A549 (cell line): ENCODE measurements at regions not wholly inside any gene's neighbourhood (a gene's known extent, or its start where the extent isn't known, plus 50 kb on each side); places are given as distances from the start of the nearest gene placed in this dataset.

ENCODE experiments used
- ATAC-seq, 2 experiments: fragments of 200-7000 bp in 1 of 2; fragments of >200 bp in 1 of 2; cut with Nextera tagmentation in 1 of 2; cut with Tn5 transposase in 1 of 2; 3 replicates each; pipeline versions ENCODE4 v1.8.0 to v1.9.1; 2018 to 2020; ENCODE audit warnings: mild to moderate bottlenecking in 1 of 2, moderate library complexity in 1 of 2
- CTCF ChIA-PET: fragments of 300-600 bp; sonication (Branson Sonifier 250); formaldehyde crosslinking; extraction: SDS; loops from one replicate; lab custom pipeline; 2021; ENCODE audit warnings: antibody characterized with exemption, inconsistent platforms; lab: Yijun Ruan, JAX
- POLR2A ChIA-PET: fragments of 350-600 bp; formaldehyde crosslinking; extraction: SDS; loops from one replicate; lab custom pipeline; 2021; ENCODE audit warnings: antibody characterized with exemption, inconsistent platforms; lab: Yijun Ruan, JAX
- DNase-seq, 2 experiments: peaks; one replicate each; pipeline versions ENCODE4 v3.0.0 to v3.0.0-alpha.2; 2011 to 2016; ENCODE audit warnings: low read depth in 1 of 2, low spot score in 1 of 2
- FAIRE-seq: peaks from 2 replicates; lab custom pipeline; 2011; peaks lifted over from hg19 to GRCh38; lab: Jason Lieb, UNC
- H3K27ac ChIP-seq, 2 experiments: fragments of >200 bp; sonication (Bioruptor Twin); formaldehyde crosslinking; 3 replicates each; pipeline ENCODE4 v1.5.1; 2016 to 2017
- H3K4me1 ChIP-seq: fragments of >200 bp; sonication (Bioruptor Twin); formaldehyde crosslinking; 3 replicates; pipeline ENCODE4 v1.6.1; 2016
- H3K4me2 ChIP-seq: fragments of >200 bp; sonication (Bioruptor Twin); formaldehyde crosslinking; 3 replicates; pipeline ENCODE4 v1.6.1; 2016
- H3K4me3 ChIP-seq: fragments of >200 bp; sonication (Bioruptor Twin); formaldehyde crosslinking; 3 replicates; pipeline ENCODE4 v1.5.1; 2016
- H3K9me3 ChIP-seq: fragments of >200 bp; sonication (Bioruptor Twin); formaldehyde crosslinking; 3 replicates; pipeline ENCODE4 v1.6.1; 2016
- BCL3 ChIP-seq: fragments of >200 bp; sonication (Bioruptor Twin); formaldehyde crosslinking; IDR thresholded peaks from 3 replicates; pipeline ENCODE4 v1.6.1; 2016
- CBX2 ChIP-seq: fragments of 200-600 bp; sonication (generic); IDR thresholded peaks from 2 replicates; pipeline ENCODE4 v1.6.1; 2016; ENCODE audit warnings: low read depth, mild to moderate bottlenecking, borderline replicate concordance
- CEBPB ChIP-seq, 2 experiments: fragments of >200 bp in 1 of 2; sonication (Bioruptor Twin) in 1 of 2; formaldehyde crosslinking in 1 of 2; IDR thresholded peaks; 2 replicates each; pipeline ENCODE4 v1.6.1; 2012 to 2016
- E2F6 ChIP-seq: IDR thresholded peaks from 2 replicates; pipeline ENCODE4 v1.6.1; 2012; ENCODE audit warnings: low read depth, borderline replicate concordance
- EHMT2 ChIP-seq: fragments of 200-600 bp; sonication (generic); IDR thresholded peaks from 2 replicates; pipeline ENCODE4 v1.6.1; 2016; ENCODE audit warnings: antibody characterized with exemption, low read depth, mild to moderate bottlenecking, moderate library complexity
- ELK1 ChIP-seq: fragments of 150-350 bp; IDR thresholded peaks from 2 replicates; pipeline ENCODE4 v1.6.1; 2014; ENCODE audit warnings: low read depth, mild to moderate bottlenecking, low read length
- ESRRA ChIP-seq: fragments of 150-350 bp; IDR thresholded peaks from 2 replicates; pipeline ENCODE4 v1.6.1; 2014; ENCODE audit warnings: mild to moderate bottlenecking, low read length, borderline replicate concordance
- FOSB ChIP-seq: fragments of 250-450 bp; sonication (Bioruptor Pico); IDR thresholded peaks from 2 replicates; pipeline ENCODE4 v1.5.0; 2020; ENCODE audit warnings: mild to moderate bottlenecking, moderate library complexity
- FOXS1 ChIP-seq: fragments of 250-450 bp; sonication (Bioruptor Pico); IDR thresholded peaks from 2 replicates; pipeline ENCODE4 v1.5.0; 2020; ENCODE audit warnings: mild to moderate bottlenecking, moderate library complexity
- HDAC2 ChIP-seq: fragments of 200-600 bp; sonication (generic); IDR thresholded peaks from 2 replicates; pipeline ENCODE4 v1.6.1; 2016
- HOXA7 ChIP-seq: fragments of 250-450 bp; sonication (Bioruptor Pico); IDR thresholded peaks from 2 replicates; pipeline ENCODE4 v1.5.0; 2020; ENCODE audit warnings: mild to moderate bottlenecking, moderate library complexity
- HOXB13 ChIP-seq: fragments of 250-450 bp; sonication (Bioruptor Pico); IDR thresholded peaks from 2 replicates; pipeline ENCODE4 v1.5.0; 2020; ENCODE audit warnings: low read depth, mild to moderate bottlenecking, moderate library complexity
- HOXB5 ChIP-seq: fragments of 250-450 bp; sonication (Bioruptor Pico); IDR thresholded peaks from 2 replicates; pipeline ENCODE4 v1.5.0; 2020; ENCODE audit warnings: mild to moderate bottlenecking, moderate library complexity
- JUNB ChIP-seq: fragments of >200 bp; sonication (Bioruptor Twin); formaldehyde crosslinking; IDR thresholded peaks from 2 replicates; pipeline ENCODE4 v1.6.1; 2016
- NPAS2 ChIP-seq: fragments of 250-450 bp; sonication (Bioruptor Pico); IDR thresholded peaks from 2 replicates; pipeline ENCODE4 v1.8.0; 2022; ENCODE audit warnings: mild to moderate bottlenecking, moderate library complexity, borderline replicate concordance
- NR3C1 ChIP-seq: fragments of >200 bp; sonication (Bioruptor Twin); formaldehyde crosslinking; IDR thresholded peaks from 3 replicates; pipeline ENCODE4 v1.6.1; 2017
- PBX3 ChIP-seq: IDR thresholded peaks from 2 replicates; pipeline ENCODE4 v1.6.1; 2012
- POLR2A ChIP-seq: IDR thresholded peaks from 2 replicates; pipeline ENCODE4 v1.6.1; 2012; ENCODE audit warnings: mild to moderate bottlenecking, low read length
- RAD21 ChIP-seq, 2 experiments: fragments of >200 bp in 1 of 2; sonication (Bioruptor Twin) in 1 of 2; formaldehyde crosslinking in 1 of 2; IDR thresholded peaks in 1 of 2; conservative IDR thresholded peaks in 1 of 2; 2 replicates in 1 of 2; 3 replicates in 1 of 2; pipeline ENCODE4 v1.6.1; 2012 to 2018; ENCODE audit warnings: inconsistent platforms in 1 of 2
- SMC3 ChIP-seq: fragments of >200 bp; sonication (Bioruptor Twin); formaldehyde crosslinking; IDR thresholded peaks from 3 replicates; pipeline ENCODE4 v1.6.1; 2018; ENCODE audit warnings: inconsistent platforms
- ZC3H11A ChIP-seq: fragments of 450-650 bp; IDR thresholded peaks from 2 replicates; pipeline ENCODE4 v1.6.1; 2014; ENCODE audit warnings: antibody characterized with exemption, mild to moderate bottlenecking
- ZNF302 ChIP-seq: fragments of 250-450 bp; sonication (Bioruptor Pico); IDR thresholded peaks from 2 replicates; pipeline ENCODE4 v1.9.0; 2021; ENCODE audit warnings: inconsistent platforms, mild to moderate bottlenecking, moderate library complexity
- ZSCAN20 ChIP-seq: fragments of 250-450 bp; sonication (Bioruptor Pico); IDR thresholded peaks from 2 replicates; pipeline ENCODE4 v1.8.0; 2022; ENCODE audit warnings: mild to moderate bottlenecking, moderate library complexity
- WGBS: methylation state at CpG from one replicate; pipeline ENCODE4 v1.1.6; 2017; ENCODE audit errors: missing lambda C conversion rate; 5-methylcytosine and 5-hydroxymethylcytosine counted together
- TF ChIP-seq, protein P1 (sequence below): fragments of >200 bp; sonication (Bioruptor Twin); formaldehyde crosslinking; IDR thresholded peaks from 2 replicates; pipeline ENCODE4 v1.6.1; 2016
- TF ChIP-seq, protein P2 (sequence below): fragments of >200 bp; sonication (Bioruptor Twin); formaldehyde crosslinking; IDR thresholded peaks from 3 replicates; pipeline ENCODE4 v1.5.1; 2016
- TF ChIP-seq, protein P3 (sequence below): fragments of 250-450 bp; sonication (Bioruptor Pico); IDR thresholded peaks from 2 replicates; pipeline ENCODE4 v1.5.0; 2021; ENCODE audit warnings: mild to moderate bottlenecking, moderate library complexity, borderline replicate concordance
- TF ChIP-seq, protein P4 (sequence below): fragments of 250-450 bp; sonication (Bioruptor Pico); IDR thresholded peaks from 2 replicates; pipeline ENCODE4 v1.5.0; 2020; ENCODE audit warnings: low read depth, mild to moderate bottlenecking, moderate library complexity

DNA sequence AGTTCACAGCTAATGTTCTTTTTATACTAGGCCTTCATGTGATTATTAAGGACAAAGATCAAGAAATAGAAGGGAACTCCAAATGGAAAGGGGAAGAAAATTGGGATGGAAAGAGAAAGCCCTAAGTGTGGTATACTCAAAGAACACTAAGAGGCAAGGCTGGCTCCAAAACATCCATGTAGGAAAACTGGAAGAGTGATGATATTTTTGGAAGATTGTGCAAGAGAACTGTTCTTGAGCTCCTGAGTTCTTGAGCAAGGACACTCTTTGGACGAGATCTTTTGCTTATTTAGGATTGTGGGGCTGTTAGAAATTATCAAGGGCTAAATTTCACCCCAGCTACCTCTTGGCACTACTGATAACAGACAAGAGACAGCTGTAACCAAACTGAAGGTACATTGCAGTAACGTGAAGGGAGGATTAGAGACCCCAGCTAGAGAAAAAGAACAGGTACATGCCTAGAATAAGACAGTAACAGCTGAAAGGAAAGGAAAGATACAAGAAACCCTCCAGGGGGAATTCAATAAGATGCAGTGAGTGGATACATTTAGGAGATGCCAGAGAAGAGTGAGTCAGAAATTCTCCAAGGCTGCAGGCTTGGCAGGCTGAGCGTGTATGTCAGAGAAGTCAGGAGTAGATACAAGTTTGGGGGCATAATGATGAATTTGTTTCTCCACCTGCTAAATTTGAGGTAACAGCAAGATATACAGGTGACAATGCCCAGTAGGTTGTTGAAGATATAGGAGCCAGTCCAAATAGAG lies 69.7 kb downstream of the CBLN4 start:
- POLR2A ChIA-PET = no interaction called here
- CTCF ChIA-PET = no interaction called here
- Histone ChIP-seq H3K4me2 (no peak overlapping the region), H3K4me1 (no peaks in the 10 kb centered on the region), H3K9me3 (no peaks in the 10 kb centered on the region), H3K27ac (no peak overlapping the region), H3K4me3 (no peak overlapping the region)
- no peak for ATAC-seq
- FAIRE-seq = no peak
- TF ChIP-seq BCL3 (no peak), ZC3H11A (no peak), NPAS2 (CRISPR knock-in tag) (no peak), SMC3 (no peak), POLR2A (no peak), ELK1 (no peak), E2F6 (no peak), FOXS1 (no peak), CBX2 (no peak), PBX3 (no peak), CEBPB (IDR thresholded peaks at IDR 0.05) (no peak), RAD21 (conservative IDR thresholded peaks at IDR 0.05 in 1 of 2, IDR thresholded peaks at IDR 0.05 in 1 of 2) (no peak), NR3C1 (no peak), HOXA7 (CRISPR knock-in tag) (no peak), ZNF302 (CRISPR knock-in tag) (no peak)
- TF ChIP-seq, protein P1, sequence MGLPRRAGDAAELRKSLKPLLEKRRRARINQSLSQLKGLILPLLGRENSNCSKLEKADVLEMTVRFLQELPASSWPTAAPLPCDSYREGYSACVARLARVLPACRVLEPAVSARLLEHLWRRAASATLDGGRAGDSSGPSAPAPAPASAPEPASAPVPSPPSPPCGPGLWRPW = no peak
- TF ChIP-seq, protein P2, sequence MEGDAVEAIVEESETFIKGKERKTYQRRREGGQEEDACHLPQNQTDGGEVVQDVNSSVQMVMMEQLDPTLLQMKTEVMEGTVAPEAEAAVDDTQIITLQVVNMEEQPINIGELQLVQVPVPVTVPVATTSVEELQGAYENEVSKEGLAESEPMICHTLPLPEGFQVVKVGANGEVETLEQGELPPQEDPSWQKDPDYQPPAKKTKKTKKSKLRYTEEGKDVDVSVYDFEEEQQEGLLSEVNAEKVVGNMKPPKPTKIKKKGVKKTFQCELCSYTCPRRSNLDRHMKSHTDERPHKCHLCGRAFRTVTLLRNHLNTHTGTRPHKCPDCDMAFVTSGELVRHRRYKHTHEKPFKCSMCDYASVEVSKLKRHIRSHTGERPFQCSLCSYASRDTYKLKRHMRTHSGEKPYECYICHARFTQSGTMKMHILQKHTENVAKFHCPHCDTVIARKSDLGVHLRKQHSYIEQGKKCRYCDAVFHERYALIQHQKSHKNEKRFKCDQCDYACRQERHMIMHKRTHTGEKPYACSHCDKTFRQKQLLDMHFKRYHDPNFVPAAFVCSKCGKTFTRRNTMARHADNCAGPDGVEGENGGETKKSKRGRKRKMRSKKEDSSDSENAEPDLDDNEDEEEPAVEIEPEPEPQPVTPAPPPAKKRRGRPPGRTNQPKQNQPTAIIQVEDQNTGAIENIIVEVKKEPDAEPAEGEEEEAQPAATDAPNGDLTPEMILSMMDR = no peak
- TF ChIP-seq, protein P3, sequence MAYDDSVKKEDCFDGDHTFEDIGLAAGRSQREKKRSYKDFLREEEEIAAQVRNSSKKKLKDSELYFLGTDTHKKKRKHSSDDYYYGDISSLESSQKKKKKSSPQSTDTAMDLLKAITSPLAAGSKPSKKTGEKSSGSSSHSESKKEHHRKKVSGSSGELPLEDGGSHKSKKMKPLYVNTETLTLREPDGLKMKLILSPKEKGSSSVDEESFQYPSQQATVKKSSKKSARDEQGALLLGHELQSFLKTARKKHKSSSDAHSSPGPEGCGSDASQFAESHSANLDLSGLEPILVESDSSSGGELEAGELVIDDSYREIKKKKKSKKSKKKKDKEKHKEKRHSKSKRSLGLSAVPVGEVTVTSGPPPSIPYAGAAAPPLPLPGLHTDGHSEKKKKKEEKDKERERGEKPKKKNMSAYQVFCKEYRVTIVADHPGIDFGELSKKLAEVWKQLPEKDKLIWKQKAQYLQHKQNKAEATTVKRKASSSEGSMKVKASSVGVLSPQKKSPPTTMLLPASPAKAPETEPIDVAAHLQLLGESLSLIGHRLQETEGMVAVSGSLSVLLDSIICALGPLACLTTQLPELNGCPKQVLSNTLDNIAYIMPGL (CRISPR knock-in tag) = no peak
- no peak for DNase-seq
- WGBS = 1% methylated on average over 3 of the region's 3 CpGs

GRCh38 chr20:55934146-55934545 lies 71.2 kb downstream of the CBLN4 start:
- ATAC-seq (no peak), DNase-seq (no peak), FAIRE-seq (no peak)
- Histone ChIP-seq H3K4me3 (no peak overlapping the region), H3K4me2 (no peak overlapping the region), H3K27ac (no peak overlapping the region), H3K9me3 (no peaks in the 10 kb centered on the region), H3K4me1 (no peaks in the 10 kb centered on the region)
- ChIA-PET POLR2A (no interaction called here), CTCF (no interaction called here)
- WGBS = 1% methylated on average over 2 of the region's 2 CpGs
- TF ChIP-seq HOXB13 (CRISPR knock-in tag) = no peak
- TF ChIP-seq JUNB = no peak
- no peak for TF ChIP-seq HOXB5 (CRISPR knock-in tag)
- no peak for TF ChIP-seq ESRRA
- TF ChIP-seq EHMT2 = no peak
- TF ChIP-seq NR3C1 = no peak
- TF ChIP-seq ZSCAN20 (CRISPR knock-in tag) = no peak
- TF ChIP-seq CEBPB (IDR thresholded peaks at IDR 0.05) = no peak
- TF ChIP-seq ELK1 = no peak
- no peak for TF ChIP-seq HDAC2
- TF ChIP-seq, protein P4, sequence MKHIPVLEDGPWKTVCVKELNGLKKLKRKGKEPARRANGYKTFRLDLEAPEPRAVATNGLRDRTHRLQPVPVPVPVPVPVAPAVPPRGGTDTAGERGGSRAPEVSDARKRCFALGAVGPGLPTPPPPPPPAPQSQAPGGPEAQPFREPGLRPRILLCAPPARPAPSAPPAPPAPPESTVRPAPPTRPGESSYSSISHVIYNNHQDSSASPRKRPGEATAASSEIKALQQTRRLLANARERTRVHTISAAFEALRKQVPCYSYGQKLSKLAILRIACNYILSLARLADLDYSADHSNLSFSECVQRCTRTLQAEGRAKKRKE (CRISPR knock-in tag) = no peak
- TF ChIP-seq FOSB = no peak
